ENCODE measurements at regions not wholly inside any gene's neighbourhood (a gene's known extent, or its start where the extent isn't known, plus 50 kb on each side); places are given as distances from the start of the nearest gene placed in this dataset.

- TF ChIP-seq POLR2A (IDR thresholded peaks at IDR 0.05) (no peak), CTCF (IDR thresholded peaks at IDR 0.05) (no peak)
Measured at GRCh38 chr3:87367736-87368135, 91.4 kb upstream of the POU1F1 start.

Data from lower leg skin (tissue), 3 donors.